Ascending aorta (tissue), 2 donors: ENCODE measurements at regions not wholly inside any gene's neighbourhood (a gene's known extent, or its start where the extent isn't known, plus 50 kb on each side); places are given as distances from the start of the nearest gene placed in this dataset.

Experiments used
- DNase-seq, 2 donors: peaks; one replicate each; pipeline ENCODE4 v3.0.0-alpha.2; 2019; ENCODE audit warnings: low spot score in 2 of 2
- H3K27ac ChIP-seq, 2 donors: fragments of 200-600 bp; sonication (generic); one replicate each; pipeline ENCODE4 v1.5.1; 2016 to 2017; ENCODE audit warnings: mild to moderate bottlenecking in 1 of 2
- H3K27me3 ChIP-seq: fragments of 200-600 bp; sonication (generic); one replicate; pipeline ENCODE4 v1.5.1; 2017
- H3K36me3 ChIP-seq, 2 donors: fragments of 200-600 bp; sonication (generic); one replicate each; pipeline ENCODE4 v1.5.1; 2016
- H3K4me1 ChIP-seq, 2 donors: fragments of 200-600 bp; sonication (generic); one replicate each; pipeline ENCODE4 v1.5.1; 2016 to 2017; ENCODE audit warnings: mild to moderate bottlenecking in 1 of 2
- H3K4me3 ChIP-seq, 2 donors: fragments of 200-600 bp; sonication (generic); one replicate each; pipeline ENCODE4 v1.5.1; 2016 to 2017; ENCODE audit warnings: mild to moderate bottlenecking in 1 of 2
- H3K9me3 ChIP-seq, 2 donors: fragments of 200-600 bp; sonication (generic); one replicate each; pipeline ENCODE4 v1.5.1; 2016
- CTCF ChIP-seq, 3 experiments: fragments of 200-600 bp in 2 of 3; fragments of 450-650 bp in 1 of 3; sonication (generic) in 2 of 3; IDR thresholded peaks; one replicate each; pipeline ENCODE4 v1.5.1; 2016 to 2019; ENCODE audit warnings: antibody characterized with exemption in 3 of 3, mild to moderate bottlenecking in 1 of 3, moderate library complexity in 1 of 3
- intact Hi-C: fragments of 100-400 bp; cut with DNase I; formaldehyde crosslinking; loops from one replicate; pipeline ENCODE4 v1.15.1; 2023

DNA sequence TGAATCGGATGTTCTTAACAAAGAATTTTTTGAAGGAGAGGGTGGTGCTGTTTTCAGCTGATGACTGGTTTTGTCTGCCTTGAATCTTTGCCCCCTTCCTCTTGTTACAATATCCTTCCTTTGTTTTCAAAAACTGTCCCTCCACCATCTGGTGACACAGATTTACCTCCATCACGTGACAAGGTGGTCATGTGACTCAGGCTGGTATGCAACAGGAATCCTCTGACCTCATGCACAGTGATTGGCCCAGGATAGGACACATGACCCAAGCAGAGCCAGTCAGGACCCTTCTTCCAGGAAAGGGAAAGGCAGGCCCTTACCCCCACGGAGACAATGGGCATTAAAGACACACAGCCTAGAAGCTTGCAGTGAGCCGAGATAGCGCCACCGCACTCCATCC is 84.7 kb upstream of the MC3R start:
- intact Hi-C loops: no loop called here

GRCh38 chr20:56166781-56167465 is 81.6 kb upstream of the MC3R start:
- H3K36me3 ChIP-seq: no peaks in the 10 kb centered on the region
- no peak for TF ChIP-seq CTCF (IDR thresholded peaks at IDR 0.05)
- H3K9me3 ChIP-seq: no peaks in the 10 kb centered on the region
- no peaks in the 10 kb centered on the region for H3K4me1 ChIP-seq
- H3K4me3 ChIP-seq: no peak overlapping the region
- no peak overlapping the region for H3K27ac ChIP-seq
- H3K27me3 ChIP-seq: no peaks in the 10 kb centered on the region
- intact Hi-C loops: no loop called here
- no peak for DNase-seq

More for the DNA sequence above, 84.7 kb upstream of the MC3R start:
- H3K9me3 ChIP-seq: no peaks in the 10 kb centered on the region
- no peaks in the 10 kb centered on the region for H3K4me1 ChIP-seq
- H3K27ac ChIP-seq: no peak overlapping the region
- no peak for TF ChIP-seq CTCF (IDR thresholded peaks at IDR 0.05)
- H3K27me3 ChIP-seq: no peaks in the 10 kb centered on the region
- H3K36me3 ChIP-seq: no peaks in the 10 kb centered on the region
- no peak overlapping the region for H3K4me3 ChIP-seq
- no peak for DNase-seq

- no peaks in the 10 kb centered on the region for H3K27me3 ChIP-seq
- no peak for DNase-seq
- H3K4me3 ChIP-seq: no peak overlapping the region
- H3K4me1 ChIP-seq: no peaks in the 10 kb centered on the region
- H3K9me3 ChIP-seq: no peaks in the 10 kb centered on the region
- no peak for TF ChIP-seq CTCF (IDR thresholded peaks at IDR 0.05)
- H3K27ac ChIP-seq: no peak overlapping the region
- intact Hi-C loops: no loop called here
- no peaks in the 10 kb centered on the region for H3K36me3 ChIP-seq
Measured at GRCh38 chr20:56171087-56172012, 77.2 kb upstream of the MC3R start.

DNA sequence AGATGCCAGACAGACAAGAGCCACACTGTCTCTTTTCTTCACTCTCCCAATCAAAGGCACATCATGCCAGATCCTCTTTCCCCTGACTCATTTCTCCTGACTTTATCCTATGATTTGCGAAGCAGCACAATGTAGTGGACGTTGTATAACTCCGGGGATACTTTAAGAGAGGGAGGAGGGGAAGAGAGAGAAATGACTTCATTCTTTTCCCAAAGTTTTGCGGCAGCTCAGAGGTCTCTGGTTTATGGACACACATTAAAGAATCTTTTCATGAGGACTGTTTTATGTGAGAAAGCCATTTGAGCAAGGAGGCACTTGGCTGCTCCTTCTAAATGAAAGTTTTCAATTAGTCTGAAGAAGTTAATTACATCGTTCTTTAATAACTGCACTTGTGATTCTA is 75.1 kb upstream of the MC3R start:
- Histone ChIP-seq H3K27ac (no peak overlapping the region), H3K4me1 (no peaks in the 10 kb centered on the region), H3K36me3 (no peaks in the 10 kb centered on the region), H3K4me3 (no peak overlapping the region), H3K9me3 (no peaks in the 10 kb centered on the region), H3K27me3 (no peaks in the 10 kb centered on the region)
- no peak for DNase-seq
- TF ChIP-seq CTCF (IDR thresholded peaks at IDR 0.05): no peak
- intact Hi-C loops: no loop called here

DNA sequence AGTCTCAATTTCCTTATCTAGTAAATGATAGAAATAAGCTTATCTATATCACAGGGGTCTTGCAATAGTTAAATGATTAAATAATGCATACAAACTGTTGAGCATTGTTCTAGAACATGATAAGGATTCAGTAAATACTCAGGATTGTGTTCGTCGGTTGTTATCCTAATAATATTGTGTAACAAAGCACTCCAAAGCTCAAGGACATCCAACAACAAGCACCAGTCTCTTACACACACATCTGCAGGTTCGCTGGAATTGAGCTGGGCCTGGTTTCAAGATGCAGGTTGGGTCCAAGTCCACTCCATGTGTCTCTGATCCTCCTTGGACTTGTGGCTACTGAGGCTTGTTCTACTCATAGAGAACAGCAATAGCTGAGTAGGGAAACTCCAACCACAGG is 74.1 kb upstream of the MC3R start:
- DNase-seq: no peak
- intact Hi-C loops: no loop called here
- H3K4me3 ChIP-seq: no peak overlapping the region
- H3K9me3 ChIP-seq: no peaks in the 10 kb centered on the region
- TF ChIP-seq CTCF (IDR thresholded peaks at IDR 0.05): no peak
- no peak overlapping the region for H3K27ac ChIP-seq
- no peaks in the 10 kb centered on the region for H3K4me1 ChIP-seq
- H3K36me3 ChIP-seq: no peaks in the 10 kb centered on the region
- no peaks in the 10 kb centered on the region for H3K27me3 ChIP-seq
